ENCODE measurements at regions not wholly inside any gene's neighbourhood (a gene's known extent, or its start where the extent isn't known, plus 50 kb on each side); places are given as distances from the start of the nearest gene placed in this dataset.

DNA sequence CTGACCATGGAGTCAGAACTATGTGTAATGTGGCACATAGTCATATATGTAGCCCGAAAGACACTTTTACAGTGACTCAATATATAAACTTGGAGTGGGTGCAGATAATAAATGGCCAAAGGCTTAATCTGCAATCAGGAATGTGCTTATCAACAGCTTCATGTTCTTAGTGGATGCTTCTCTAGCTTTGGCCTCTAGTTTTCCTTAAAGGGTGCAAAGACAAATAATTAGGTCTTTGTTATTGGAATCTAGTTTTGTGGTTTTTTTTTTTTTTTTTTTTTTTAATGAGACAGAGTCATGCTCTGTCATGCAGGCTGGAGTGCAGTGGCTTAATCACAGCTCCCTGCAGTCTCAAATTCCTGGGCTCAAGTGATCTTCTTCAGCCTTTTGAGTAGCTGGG, 625.6 kb downstream of the EPHA4 start:
- TF ChIP-seq, protein P1, sequence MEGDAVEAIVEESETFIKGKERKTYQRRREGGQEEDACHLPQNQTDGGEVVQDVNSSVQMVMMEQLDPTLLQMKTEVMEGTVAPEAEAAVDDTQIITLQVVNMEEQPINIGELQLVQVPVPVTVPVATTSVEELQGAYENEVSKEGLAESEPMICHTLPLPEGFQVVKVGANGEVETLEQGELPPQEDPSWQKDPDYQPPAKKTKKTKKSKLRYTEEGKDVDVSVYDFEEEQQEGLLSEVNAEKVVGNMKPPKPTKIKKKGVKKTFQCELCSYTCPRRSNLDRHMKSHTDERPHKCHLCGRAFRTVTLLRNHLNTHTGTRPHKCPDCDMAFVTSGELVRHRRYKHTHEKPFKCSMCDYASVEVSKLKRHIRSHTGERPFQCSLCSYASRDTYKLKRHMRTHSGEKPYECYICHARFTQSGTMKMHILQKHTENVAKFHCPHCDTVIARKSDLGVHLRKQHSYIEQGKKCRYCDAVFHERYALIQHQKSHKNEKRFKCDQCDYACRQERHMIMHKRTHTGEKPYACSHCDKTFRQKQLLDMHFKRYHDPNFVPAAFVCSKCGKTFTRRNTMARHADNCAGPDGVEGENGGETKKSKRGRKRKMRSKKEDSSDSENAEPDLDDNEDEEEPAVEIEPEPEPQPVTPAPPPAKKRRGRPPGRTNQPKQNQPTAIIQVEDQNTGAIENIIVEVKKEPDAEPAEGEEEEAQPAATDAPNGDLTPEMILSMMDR (IDR thresholded peaks at IDR 0.05; ENCODE audit: insufficient read depth, low read depth, low read length) = no peak
- TF ChIP-seq EZH2 (IDR thresholded peaks at IDR 0.05; ENCODE audit: insufficient read depth, low read length) = no peak
